DMS 273 (cell line): ENCODE measurements at regions not wholly inside any gene's neighbourhood (a gene's known extent, or its start where the extent isn't known, plus 50 kb on each side); places are given as distances from the start of the nearest gene placed in this dataset.

Source experiments
- DNase-seq: peaks from one replicate; lab custom pipeline; 2025; ENCODE audit not compliant: unreplicated experiment; lab: John Stamatoyannopoulos, UW

- DNase-seq: no peak
Measured at GRCh38 chr2:203812294-203813221, 55.0 kb upstream of the CTLA4 start.

GRCh38 chr2:203813684-203814083 lies 53.9 kb upstream of the CTLA4 start:
- no peak for DNase-seq

- peak; percentile 79 for DNase-seq
Measured at GRCh38 chr2:203814661-203815540, 52.7 kb upstream of the CTLA4 start.

- no peak for DNase-seq
Measured at GRCh38 chr2:203815541-203815898, 52.1 kb upstream of the CTLA4 start.

GRCh38 chr2:203817147-203817546 lies 50.4 kb upstream of the CTLA4 start:
- DNase-seq: no peak
